GM18519 (cell line): ENCODE measurements at regions not wholly inside any gene's neighbourhood (a gene's known extent, or its start where the extent isn't known, plus 50 kb on each side); places are given as distances from the start of the nearest gene placed in this dataset.

Experiments used
- ATAC-seq: cut with Tn5 transposase; IDR thresholded peaks from one replicate; pipeline ENCODE4 v1.9.1; 2021; ENCODE audit warnings: mild to moderate bottlenecking, moderate library complexity; ENCODE audit not compliant: unreplicated experiment, low FRiP score

GRCh38 chr5:133675376-133676154 is 63.2 kb upstream of the FSTL4 start:
- ATAC-seq: no peak

GRCh38 chr5:133670336-133670735 is 58.0 kb upstream of the FSTL4 start:
- no peak for ATAC-seq

DNA sequence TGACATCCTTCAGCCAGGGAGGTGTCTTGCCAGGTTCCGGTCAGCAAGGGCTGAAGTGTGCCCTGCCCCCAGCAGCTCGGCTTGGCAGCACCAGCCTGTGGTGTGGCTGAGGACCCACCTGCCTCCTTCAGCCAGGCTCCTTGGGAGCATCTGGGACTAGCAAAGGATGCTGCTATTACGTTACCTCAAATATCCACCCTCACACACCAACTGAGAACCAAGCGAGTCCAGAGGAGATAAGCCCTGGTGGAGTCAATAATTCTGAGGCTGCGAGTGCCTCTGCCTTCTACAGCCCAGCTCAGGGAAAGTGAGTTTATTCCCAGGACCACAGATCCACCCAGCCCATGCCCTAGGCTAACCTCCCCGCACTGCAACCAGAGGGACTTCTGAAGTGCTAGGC is 57.1 kb upstream of the FSTL4 start:
- ATAC-seq: no peak

- no peak for ATAC-seq
Observed at GRCh38 chr5:133668458-133668857, 56.1 kb upstream of the FSTL4 start.

GRCh38 chr5:133667217-133667616 is 54.9 kb upstream of the FSTL4 start:
- ATAC-seq: no peak

DNA sequence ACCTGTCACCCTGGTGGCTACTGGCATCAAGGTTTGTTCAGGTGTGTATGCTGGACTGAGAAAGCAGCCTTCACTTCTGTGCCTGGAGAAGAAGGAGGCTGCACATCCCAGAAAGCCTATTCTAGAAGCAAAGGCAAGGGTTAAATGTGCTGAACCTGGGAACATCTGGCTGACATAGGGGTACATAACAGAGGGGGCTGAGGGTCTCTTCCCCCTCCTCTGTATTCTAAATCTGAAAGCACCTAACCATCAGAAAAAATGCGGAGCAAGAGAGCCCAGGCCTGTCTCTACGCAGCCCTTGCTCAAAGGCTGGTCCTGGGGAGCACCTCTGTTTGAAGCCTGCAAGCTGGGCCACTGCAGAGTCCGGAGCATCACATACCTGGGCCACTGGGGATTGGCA is 53.2 kb upstream of the FSTL4 start:
- ATAC-seq: no peak

DNA sequence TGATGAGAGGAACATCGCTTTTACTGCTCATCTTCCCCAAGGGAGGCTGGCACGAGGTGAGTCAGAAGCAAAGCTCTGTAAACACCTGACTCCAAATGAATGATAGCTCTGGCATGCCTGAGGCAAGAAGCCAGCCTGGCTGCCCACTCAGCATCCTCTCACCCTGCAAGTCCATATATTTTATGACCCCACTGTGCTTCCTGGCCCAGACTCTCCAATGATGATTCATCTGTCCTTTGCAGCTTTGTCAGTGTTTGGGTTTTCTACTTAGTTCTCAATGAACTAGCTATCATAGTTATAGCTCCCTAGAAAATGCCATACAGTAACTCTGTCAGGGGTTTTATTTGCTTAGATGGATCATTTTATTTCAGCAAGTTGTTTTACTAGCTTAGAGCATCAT is 52.1 kb upstream of the FSTL4 start:
- ATAC-seq: no peak

DNA sequence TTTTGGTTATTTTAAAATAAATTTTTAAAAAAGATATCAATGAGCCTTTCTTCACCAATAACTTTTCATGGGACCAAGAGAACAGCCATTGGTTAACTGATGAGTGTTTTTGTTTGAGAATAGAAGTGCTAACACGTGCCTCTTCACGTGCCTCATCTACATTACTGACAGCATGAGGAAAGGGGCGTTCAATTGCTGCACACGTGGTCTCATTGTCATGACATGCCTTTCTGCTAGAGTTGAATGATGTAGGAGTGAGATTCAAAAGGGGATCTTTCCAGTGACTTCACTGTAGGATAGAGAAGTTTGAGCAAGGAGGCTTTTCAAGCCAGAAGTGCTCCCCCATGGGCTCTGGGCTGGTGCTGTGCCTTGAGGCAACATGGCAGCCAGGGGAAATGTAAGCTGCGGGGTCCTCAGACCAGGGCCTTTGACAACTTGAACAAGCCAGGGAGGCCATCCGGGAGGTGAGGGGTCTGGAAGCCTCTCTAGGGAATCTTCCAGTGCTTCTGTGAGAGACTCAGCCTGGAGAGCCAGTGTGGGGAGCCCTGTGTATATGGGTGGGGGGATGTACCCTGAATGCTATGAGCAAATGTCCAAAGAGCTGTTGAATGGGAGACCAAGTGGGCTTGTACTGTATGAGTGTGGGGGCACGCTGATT is 51.2 kb upstream of the FSTL4 start:
- ATAC-seq: no peak

DNA sequence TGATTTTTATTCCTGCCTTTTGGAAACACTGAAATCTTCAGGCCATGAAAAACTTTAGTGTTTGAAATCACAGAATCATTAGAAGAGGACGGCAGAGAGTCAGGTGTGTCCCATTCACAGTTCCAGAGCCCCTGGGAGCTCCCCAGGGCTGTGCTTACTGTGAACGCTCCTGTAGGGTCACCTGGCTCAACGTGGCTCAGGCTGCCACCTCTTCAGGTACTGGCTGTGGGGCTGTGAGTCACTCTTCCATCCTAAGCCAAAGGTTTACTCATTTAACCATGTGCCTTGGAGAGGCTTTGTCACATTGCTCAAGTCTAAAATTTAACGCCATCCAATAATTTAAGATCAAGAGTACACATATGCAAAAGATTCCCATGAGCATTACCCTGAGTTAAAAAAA is 50.2 kb upstream of the FSTL4 start:
- ATAC-seq: no peak
